A549 (cell line): ENCODE measurements at regions not wholly inside any gene's neighbourhood (a gene's known extent, or its start where the extent isn't known, plus 50 kb on each side); places are given as distances from the start of the nearest gene placed in this dataset.
"Not testable (repeated sequence)": the region's sequence is repeated elsewhere in the genome, so short reads cannot be mapped to it uniquely, and the experiment has no call there.

Experiments
- CEBPB ChIP-seq, 2 experiments: fragments of >200 bp in 1 of 2; sonication (Bioruptor Twin) in 1 of 2; formaldehyde crosslinking in 1 of 2; IDR thresholded peaks; 2 replicates each; pipeline ENCODE4 v1.6.1; 2012 to 2016
- KDM1A ChIP-seq: fragments of 200-600 bp; sonication (generic); IDR thresholded peaks from 2 replicates; pipeline ENCODE4 v1.6.1; 2016; ENCODE audit warnings: low read depth, mild to moderate bottlenecking
- RCOR1 ChIP-seq: fragments of 150-350 bp; IDR thresholded peaks from 2 replicates; pipeline ENCODE4 v1.6.1; 2014; ENCODE audit warnings: antibody characterized with exemption, low read length, low read depth
- RNF2 ChIP-seq: fragments of 200-600 bp; sonication (generic); IDR thresholded peaks from 2 replicates; pipeline ENCODE4 v1.6.1; 2016; ENCODE audit warnings: low read depth, mild to moderate bottlenecking, antibody characterized with exemption, moderate library complexity, borderline replicate concordance
- TF ChIP-seq, protein P1 (sequence below): fragments of >200 bp; sonication (Bioruptor Twin); formaldehyde crosslinking; IDR thresholded peaks from 3 replicates; pipeline ENCODE4 v1.5.1; 2016

- TF ChIP-seq, protein P1, sequence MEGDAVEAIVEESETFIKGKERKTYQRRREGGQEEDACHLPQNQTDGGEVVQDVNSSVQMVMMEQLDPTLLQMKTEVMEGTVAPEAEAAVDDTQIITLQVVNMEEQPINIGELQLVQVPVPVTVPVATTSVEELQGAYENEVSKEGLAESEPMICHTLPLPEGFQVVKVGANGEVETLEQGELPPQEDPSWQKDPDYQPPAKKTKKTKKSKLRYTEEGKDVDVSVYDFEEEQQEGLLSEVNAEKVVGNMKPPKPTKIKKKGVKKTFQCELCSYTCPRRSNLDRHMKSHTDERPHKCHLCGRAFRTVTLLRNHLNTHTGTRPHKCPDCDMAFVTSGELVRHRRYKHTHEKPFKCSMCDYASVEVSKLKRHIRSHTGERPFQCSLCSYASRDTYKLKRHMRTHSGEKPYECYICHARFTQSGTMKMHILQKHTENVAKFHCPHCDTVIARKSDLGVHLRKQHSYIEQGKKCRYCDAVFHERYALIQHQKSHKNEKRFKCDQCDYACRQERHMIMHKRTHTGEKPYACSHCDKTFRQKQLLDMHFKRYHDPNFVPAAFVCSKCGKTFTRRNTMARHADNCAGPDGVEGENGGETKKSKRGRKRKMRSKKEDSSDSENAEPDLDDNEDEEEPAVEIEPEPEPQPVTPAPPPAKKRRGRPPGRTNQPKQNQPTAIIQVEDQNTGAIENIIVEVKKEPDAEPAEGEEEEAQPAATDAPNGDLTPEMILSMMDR = not testable (repeated sequence)
- not testable (repeated sequence) for TF ChIP-seq RCOR1; CEBPB (IDR thresholded peaks at IDR 0.05); KDM1A; RNF2
Observed at GRCh38 chr9:89953263-89953662, 348.5 kb downstream of the GADD45G start.
